ENCODE measurements at regions not wholly inside any gene's neighbourhood (a gene's known extent, or its start where the extent isn't known, plus 50 kb on each side); places are given as distances from the start of the nearest gene placed in this dataset.

DNA sequence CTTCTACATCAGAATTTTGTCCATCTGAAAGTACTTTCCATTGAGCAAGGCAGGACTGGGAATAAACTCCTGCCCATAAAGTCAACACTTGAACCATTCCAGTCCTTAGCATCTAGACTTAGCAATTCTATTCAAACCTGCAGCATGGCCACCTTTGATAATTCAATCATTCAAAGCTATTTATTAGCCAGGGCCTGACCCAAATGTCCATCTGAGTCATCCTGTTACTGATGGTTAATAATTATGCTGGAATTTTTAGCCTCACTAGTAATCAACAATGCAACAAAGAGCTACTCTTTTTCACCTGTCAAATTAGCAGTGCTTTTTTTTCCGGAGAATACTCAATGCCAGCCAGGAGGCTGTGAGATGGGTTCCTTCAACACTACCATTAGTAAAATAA, 72.7 kb upstream of the SNRK start:
- TF ChIP-seq, protein P1, sequence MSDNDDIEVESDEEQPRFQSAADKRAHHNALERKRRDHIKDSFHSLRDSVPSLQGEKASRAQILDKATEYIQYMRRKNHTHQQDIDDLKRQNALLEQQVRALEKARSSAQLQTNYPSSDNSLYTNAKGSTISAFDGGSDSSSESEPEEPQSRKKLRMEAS (IDR thresholded peaks at IDR 0.05) = no peak
- TF ChIP-seq, protein P2, sequence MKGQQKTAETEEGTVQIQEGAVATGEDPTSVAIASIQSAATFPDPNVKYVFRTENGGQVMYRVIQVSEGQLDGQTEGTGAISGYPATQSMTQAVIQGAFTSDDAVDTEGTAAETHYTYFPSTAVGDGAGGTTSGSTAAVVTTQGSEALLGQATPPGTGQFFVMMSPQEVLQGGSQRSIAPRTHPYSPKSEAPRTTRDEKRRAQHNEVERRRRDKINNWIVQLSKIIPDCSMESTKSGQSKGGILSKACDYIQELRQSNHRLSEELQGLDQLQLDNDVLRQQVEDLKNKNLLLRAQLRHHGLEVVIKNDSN (IDR thresholded peaks at IDR 0.05) = no peak
- no peak for TF ChIP-seq YY1 (IDR thresholded peaks at IDR 0.05; ENCODE audit: low read depth)
- TF ChIP-seq EP300 (IDR thresholded peaks at IDR 0.05; ENCODE audit: borderline replicate concordance) = no peak
- TF ChIP-seq, protein P3, sequence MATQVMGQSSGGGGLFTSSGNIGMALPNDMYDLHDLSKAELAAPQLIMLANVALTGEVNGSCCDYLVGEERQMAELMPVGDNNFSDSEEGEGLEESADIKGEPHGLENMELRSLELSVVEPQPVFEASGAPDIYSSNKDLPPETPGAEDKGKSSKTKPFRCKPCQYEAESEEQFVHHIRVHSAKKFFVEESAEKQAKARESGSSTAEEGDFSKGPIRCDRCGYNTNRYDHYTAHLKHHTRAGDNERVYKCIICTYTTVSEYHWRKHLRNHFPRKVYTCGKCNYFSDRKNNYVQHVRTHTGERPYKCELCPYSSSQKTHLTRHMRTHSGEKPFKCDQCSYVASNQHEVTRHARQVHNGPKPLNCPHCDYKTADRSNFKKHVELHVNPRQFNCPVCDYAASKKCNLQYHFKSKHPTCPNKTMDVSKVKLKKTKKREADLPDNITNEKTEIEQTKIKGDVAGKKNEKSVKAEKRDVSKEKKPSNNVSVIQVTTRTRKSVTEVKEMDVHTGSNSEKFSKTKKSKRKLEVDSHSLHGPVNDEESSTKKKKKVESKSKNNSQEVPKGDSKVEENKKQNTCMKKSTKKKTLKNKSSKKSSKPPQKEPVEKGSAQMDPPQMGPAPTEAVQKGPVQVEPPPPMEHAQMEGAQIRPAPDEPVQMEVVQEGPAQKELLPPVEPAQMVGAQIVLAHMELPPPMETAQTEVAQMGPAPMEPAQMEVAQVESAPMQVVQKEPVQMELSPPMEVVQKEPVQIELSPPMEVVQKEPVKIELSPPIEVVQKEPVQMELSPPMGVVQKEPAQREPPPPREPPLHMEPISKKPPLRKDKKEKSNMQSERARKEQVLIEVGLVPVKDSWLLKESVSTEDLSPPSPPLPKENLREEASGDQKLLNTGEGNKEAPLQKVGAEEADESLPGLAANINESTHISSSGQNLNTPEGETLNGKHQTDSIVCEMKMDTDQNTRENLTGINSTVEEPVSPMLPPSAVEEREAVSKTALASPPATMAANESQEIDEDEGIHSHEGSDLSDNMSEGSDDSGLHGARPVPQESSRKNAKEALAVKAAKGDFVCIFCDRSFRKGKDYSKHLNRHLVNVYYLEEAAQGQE (IDR thresholded peaks at IDR 0.05; ENCODE audit: low read depth) = no peak
- TF ChIP-seq EGR1 (IDR thresholded peaks at IDR 0.05) = no peak

Measured in Ishikawa (cell line).